Spleen (tissue), 7 donors: ENCODE measurements at regions not wholly inside any gene's neighbourhood (a gene's known extent, or its start where the extent isn't known, plus 50 kb on each side); places are given as distances from the start of the nearest gene placed in this dataset.
"Not testable (repeated sequence)": the region's sequence is repeated elsewhere in the genome, so short reads cannot be mapped to it uniquely, and the experiment has no call there.

Experiments
- POLR2A ChIP-seq, 3 donors: fragments of 450-650 bp; IDR thresholded peaks; one replicate each; pipeline ENCODE4 v1.5.1; 2017; ENCODE audit warnings: antibody characterized with exemption in 3 of 3, mild to moderate bottlenecking in 1 of 3
- TF ChIP-seq, protein P1 (sequence below), 11 experiments: fragments of 200-600 bp in 7 of 11; fragments of 450-650 bp in 4 of 11; sonication (generic) in 4 of 11; IDR thresholded peaks in 8 of 11; conservative IDR thresholded peaks in 3 of 11; 1 replicate in 7 of 11; 2 replicates in 4 of 11; pipeline versions ENCODE4 v1.4.0 to v1.8.0; 2016 to 2021; ENCODE audit warnings: antibody characterized with exemption in 11 of 11, inconsistent platforms in 4 of 11, mild to moderate bottlenecking in 1 of 11
- donor health status: DM: no; HTN: no; CAD: no; lungs with moderate emphysema.
- donor health status: DM: no; HTN: no; CAD: no.
- donor health status: DM: no; HTN: no; CAD: no.

DNA sequence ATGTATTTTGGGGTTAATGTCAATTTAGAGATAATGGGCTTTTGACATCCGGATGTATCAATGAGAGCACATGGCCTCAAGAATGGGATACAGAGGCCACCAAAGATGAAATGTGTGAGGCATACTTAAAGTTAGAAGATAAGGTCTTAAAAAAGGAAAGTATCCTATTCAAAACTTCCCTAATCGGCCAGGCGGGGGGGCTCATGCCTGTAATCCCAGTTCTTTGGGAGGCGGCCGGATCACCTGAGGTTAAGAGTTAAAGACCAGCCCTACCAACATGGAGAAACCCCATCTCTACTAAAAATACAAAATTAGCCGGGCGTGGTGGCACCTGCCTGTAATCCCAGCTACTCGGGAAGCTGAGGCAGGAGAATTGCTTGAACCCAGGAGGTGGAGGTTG is 421.3 kb upstream of the SLITRK5 start:
- TF ChIP-seq, protein P1, sequence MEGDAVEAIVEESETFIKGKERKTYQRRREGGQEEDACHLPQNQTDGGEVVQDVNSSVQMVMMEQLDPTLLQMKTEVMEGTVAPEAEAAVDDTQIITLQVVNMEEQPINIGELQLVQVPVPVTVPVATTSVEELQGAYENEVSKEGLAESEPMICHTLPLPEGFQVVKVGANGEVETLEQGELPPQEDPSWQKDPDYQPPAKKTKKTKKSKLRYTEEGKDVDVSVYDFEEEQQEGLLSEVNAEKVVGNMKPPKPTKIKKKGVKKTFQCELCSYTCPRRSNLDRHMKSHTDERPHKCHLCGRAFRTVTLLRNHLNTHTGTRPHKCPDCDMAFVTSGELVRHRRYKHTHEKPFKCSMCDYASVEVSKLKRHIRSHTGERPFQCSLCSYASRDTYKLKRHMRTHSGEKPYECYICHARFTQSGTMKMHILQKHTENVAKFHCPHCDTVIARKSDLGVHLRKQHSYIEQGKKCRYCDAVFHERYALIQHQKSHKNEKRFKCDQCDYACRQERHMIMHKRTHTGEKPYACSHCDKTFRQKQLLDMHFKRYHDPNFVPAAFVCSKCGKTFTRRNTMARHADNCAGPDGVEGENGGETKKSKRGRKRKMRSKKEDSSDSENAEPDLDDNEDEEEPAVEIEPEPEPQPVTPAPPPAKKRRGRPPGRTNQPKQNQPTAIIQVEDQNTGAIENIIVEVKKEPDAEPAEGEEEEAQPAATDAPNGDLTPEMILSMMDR (IDR thresholded peaks at IDR 0.05 in 8 of 11, conservative IDR thresholded peaks at IDR 0.05 in 3 of 11): not testable (repeated sequence)
- TF ChIP-seq POLR2A (IDR thresholded peaks at IDR 0.05): not testable (repeated sequence)
